ENCODE measurements at regions not wholly inside any gene's neighbourhood (a gene's known extent, or its start where the extent isn't known, plus 50 kb on each side); places are given as distances from the start of the nearest gene placed in this dataset.

DNA sequence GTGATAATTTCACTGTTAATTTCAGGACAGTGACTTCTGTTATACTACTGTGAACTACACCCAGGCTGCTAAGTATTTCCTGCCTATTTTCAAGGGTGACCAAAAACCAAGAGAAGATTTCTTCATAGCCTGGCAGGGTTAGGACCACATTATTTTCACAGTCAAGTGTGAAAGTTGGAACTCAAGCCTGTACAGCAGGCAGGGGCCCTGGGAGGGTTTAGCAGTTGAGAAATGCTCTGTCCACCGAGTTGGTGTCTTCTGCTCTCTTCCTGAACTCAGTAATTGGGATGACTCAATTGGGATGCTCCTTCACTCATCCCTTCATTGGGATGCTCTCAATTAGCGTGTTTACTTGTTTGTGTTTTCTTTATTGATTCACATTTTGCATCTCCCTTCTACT lies 347.3 kb upstream of the CDH11 start:
- no peak for DNase-seq

DNA sequence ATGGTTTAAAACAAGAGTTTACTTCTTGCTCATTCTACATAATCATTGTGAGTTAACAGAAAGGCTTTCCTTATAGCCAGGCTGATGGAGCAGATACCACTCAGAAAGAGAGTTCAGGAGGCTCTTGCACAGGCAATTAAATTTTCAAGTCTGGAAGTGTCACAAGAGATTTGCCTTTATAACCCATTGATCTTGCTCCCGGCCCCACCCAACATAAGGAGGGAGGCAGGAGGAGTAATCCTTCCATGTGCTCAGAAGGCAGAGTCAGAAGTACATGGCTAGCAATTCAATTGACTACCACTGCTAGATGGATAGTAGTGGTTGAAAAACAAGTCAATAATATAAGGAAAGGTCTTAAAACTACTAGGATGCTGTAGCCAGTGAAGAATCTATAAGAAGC lies 346.3 kb upstream of the CDH11 start:
- DNase-seq = no peak

DNA sequence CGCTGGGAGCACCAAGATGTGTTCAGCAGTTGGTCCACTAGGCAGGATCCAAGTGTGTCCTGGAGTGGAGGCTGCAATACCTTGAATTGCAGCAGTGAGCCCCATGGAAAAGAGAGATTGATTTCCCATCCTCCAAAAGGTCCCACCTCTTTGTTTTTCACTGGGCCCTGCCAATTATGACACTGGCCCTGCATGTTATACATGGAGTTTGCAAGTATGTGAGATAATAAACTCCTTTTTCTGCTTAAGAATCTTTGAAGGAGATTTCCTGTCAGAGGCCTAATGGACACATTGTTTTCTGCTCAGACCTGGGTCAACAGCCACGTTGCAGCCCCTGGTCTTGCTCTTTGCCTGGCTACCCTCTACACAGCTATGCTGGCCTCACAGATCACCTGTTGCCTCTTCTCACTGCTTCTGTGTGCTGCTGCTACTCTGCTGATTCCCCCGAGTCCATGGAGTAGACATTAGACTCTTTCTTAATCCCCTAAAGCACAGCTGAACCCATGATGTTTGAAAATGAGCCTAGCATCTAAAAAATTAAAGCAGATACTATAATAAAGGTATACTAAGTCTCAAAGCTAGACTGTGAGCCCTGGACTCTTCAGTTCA lies 341.9 kb upstream of the CDH11 start:
- no peak for DNase-seq

DNA sequence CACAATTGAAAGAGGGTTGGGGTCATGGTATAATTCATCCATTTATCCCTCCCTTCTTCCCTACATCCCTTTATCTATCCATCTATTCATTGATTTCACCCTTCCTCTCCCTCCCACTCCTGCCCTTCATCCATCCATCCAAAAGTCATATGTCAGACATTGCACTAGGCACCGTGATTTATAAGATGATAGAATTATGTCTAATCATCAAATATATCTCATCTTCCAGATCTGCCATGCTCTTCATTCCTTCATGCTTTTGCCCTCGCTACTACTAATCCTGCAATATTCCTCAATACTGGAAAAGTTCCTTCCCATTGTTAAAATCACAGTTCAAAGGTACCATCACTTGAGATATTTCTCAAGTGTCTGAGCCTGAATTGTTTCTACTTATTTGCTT lies 335.2 kb upstream of the CDH11 start:
- DNase-seq = no peak

DNA sequence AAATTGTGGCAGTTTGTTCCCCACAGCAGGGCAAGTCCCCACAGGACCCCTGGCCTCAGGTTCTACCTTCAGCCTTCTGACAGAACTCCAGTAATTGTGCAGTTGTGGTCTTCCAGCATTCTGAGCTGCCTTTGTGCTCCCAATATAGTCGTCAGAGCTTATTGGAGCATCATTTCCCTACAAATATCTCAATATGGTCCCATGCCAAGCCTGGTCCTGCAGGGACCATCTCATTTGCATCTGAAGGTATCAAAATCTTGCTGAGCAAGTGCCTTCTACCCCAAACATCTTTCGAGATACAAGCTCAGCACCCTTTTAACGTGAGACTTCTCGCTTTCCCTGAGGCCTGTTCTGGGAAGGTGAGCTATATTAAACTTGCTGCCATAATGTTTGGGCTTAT lies 333.9 kb upstream of the CDH11 start:
- DNase-seq = no peak

DNA sequence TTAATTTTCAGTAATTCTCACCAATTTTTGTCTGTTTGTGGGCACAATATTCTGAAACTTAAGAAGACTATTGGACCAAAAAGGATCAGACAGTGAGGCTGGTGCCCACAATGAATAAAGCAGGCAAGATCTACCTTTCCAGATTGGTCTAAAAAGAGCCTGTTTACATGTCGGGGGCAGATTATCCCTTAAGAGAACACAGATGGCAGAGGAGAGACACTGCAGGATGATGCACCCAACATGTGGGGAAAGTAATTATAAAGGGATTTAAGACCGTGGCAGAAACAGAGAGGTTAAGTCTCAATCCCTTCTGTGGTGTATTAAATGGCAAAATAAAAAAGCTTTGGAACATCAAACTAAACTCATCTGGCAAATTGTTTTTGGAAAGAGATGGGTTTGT lies 331.8 kb upstream of the CDH11 start:
- DNase-seq = no peak

DNA sequence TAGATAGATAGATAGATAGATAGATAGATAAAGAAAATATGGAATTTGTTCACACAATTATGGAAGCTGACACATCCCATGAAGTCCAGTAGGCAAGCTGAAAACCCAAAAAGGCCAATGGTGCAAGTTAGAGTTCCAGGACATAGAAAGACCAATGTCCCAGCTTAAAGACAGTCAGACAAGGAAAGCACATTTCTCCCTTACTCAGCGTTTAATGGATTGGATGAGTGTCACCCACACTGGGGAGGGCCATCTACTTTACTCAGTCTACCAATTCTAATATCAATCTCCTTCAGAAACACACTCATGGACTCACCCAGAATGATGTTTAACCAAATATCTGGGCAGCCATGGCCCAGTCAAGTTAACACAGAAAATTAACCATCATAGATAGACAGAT lies 327.7 kb upstream of the CDH11 start:
- no peak for DNase-seq

DNA sequence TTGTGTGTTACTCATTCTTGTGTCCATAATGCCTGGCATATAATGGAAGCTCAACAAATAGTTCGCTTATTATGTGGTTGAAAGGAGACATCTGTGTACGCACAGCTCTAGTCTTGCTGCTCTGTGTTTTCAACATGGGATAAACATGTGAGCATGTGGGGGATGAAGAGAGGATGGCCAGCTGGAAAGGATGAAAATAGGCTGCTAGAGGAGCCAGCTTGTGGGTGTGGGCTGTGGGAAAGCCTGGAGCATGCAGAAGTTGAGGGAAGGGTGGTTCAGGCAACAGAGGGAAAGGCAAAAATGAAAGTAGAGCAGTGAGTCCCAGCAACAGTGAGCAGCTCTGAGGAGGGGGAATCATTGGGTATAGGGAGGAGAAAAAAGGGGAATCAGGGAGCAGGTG lies 324.6 kb upstream of the CDH11 start:
- no peak for DNase-seq

DNA sequence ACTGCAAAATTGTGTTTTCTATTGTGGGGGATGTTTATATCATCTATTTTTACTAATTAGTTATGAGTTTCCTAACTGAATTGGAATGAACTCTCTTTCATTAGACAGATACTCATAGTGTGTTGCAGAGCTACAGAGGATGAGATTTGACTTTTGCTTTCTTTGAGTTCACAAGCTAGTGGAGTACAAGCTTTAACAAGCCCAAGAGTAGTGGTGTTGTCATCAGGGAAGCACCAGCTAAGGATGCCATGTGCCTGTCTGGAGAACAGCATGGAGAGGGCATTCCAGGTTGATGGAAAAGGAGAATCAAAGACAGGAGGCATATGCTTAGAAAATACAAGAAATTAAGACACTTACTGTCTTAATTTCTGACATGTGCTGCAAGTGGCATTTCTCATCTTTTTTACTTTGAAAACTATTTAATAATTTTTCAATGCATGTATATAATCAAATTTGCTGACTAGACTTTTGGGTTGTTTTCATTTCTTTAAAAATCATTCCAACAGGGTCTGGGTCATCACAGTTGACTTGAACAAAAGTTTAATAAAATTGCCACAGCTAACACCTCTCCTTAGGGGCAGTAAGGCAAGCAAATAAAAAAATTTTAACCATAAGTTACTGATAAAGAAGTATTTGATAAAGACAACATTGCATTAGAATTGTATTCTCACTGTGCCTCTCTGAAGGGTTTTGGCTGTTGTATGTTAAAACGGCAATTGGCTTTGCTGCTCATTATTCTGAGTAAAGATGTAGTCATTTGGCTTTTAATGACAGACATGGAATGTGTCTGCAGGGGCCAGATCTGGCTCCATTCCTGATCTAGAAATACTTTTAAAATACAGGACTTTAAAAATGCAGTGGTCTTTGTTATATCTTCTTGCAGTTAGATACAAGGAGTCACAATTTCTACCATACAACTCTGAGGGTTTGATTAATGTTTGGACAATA lies 323.7 kb upstream of the CDH11 start:
- DNase-seq = no peak

DNA sequence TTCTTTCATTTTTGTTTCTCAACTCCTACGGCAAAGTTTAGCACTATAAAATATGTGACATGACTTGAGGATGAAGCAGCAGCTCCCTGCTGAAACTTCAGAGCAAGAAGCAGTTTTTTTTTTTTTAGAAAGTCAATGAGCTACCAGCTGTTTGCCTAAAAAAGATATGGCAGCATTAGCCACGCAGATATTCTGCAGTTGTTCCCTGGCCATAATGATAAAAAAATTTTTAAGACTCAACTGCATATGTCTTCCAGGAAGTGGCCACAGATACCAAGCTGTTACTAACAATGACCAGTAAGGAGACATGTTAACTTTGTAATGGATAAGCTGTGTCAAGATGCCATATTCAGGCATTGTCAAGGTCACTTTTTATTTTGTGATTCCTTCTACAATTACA lies 319.6 kb upstream of the CDH11 start:
- DNase-seq = no peak

DNA sequence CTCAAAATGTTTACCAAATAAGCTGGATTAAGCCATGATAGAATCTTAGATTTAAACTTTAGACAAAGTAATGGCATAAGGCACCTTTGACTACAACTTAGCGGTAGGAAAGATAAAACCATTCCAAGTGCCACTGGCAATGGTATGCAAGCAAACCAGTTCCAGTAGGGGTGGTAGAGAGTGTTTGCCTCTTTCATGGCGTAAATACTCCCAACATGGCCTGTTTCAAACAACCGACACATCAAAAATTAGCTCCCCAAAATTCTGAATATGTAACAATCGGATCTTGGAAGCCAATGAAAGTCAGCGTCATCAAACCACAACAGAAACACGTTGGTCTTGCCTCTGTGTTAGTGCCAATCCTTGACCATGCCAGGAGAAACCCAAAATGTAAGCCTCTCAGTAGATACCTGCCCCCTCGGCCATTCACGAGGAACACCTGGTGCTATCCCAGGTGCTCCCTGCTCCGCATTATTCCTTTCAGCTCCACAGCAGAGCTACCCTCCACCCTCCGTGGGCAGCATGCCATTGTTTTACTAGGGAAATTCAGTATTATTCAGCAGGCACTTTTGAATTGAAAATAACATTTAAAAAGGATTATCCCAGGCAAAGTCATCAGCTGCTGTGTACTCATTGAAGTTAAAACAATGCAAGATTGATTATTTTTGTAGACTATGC lies 307.8 kb upstream of the CDH11 start:
- DNase-seq = no peak

DNA sequence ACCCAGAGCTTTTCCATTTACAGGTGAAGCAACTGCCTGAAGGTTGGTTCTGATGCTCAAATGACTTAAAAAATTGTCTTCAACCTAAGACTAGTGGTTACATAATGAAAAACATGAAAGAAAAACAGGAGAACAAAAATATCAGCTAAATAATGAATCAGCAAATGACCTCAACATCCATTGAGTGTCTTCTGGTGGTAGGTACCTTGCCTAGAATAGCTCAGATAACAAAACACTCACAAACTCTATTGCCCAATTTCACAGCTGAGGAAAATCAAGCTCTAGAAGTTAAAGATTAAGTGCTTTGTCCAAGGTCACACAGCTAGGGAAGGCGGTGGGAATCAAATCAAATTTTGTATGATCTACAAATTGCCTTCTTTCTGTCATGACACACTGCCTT lies 304.6 kb upstream of the CDH11 start:
- no peak for DNase-seq

DNA sequence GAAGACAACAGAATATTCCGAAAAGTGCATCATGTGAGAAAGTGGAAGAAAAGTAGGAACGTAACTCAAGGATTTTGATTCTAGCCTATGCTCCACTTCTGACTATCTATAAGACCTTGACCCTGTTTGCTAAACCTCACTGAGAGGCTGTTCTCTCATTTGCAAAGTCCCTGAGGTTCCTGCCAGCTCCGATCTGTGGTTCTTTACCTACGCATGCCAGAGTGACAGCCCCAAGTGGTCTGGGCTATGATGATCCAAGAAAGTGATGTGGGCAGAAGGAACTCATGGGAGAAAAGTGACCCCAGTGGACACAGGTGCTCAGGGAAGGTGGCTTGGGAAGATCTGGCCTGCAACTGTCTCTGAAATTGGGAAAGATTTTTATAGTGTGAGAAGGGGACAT lies 301.1 kb upstream of the CDH11 start:
- no peak for DNase-seq

DNA sequence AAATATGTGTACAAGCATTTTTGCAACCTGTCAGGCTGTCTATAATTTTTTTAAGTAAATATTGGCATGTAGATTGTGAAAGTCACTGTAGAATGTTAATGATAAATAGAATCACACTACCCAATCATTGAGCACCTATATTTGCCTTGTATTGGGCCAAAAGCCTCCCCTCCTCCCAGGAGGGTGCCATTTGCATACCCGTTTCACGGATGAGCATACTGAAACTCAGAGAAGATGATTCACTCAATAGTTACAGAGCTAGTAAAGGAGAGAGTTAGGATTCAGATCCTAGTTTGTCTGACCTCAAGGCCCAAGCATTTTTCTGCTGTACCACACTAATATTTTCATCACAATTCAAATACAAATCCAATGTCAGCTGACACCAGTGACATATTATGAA lies 299.7 kb upstream of the CDH11 start:
- no peak for DNase-seq

DNA sequence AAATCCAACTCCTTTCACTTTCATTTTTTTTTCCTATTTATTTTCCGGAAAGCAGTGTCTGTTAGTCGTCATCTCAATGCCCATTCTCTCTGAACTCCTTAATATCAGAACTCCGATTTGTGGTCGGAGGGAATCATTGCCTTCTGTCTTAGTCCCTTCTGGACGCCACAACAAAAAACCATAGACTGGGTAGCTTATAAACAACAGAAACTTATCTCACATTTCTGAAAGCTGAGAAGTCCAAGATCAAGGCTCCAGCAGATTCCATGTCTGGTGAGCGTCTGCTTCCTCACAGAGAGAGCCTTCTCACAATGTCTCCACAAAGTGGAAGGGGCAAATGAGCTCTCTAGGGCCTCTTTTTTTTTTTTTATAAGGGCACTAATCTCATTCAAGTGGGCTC lies 296.6 kb upstream of the CDH11 start:
- no peak for DNase-seq

DNA sequence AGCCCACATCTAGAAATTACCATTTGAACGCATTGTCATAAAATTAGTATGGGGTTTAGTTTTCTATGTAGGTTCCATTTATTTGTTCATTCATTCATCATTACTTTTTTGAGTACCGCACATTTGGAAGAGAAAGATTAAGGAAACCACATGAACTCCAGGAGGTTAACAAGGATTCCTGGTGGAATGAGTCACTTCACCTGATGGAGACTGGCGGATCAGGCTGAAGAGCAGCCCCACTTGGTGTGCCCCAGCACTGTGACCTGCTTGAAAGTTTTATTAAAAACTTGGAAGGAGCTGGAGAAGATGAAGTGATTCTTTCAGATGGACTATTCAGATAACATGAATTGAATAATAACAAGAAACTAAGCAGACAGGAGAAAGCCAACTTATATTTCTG lies 293.6 kb upstream of the CDH11 start:
- DNase-seq = no peak

DNA sequence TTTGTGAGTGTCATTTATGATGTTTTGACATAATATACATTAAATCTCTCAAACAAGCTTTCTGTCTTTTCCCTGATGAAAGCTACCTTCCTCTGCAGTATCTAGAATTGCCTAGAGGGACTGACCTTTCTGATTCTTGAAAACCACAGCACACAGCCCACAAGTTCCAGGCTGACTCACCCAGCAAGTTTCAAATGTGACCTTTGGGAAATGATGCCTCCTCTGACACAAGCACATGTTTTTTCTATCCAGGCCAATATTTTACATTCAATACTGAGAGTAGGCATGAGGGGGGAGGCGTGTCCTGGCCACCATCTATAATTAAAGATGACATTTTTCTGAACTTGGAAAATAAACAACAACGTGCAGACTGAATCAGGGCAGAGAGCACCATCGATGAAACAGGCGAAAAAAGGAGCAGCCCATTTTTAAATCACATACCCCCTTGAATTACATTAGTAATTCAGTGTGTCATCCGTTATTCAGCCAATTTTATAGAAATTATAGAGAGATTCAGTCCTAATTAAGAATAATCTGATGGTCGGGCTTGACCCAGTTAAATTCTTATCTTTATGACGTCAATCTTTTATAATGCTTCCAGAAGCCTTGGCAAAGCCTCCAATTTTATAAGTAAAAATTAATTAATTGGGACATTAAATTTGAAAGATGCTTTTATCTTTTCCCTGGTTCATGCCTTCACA lies 292.6 kb upstream of the CDH11 start:
- no peak for DNase-seq

DNA sequence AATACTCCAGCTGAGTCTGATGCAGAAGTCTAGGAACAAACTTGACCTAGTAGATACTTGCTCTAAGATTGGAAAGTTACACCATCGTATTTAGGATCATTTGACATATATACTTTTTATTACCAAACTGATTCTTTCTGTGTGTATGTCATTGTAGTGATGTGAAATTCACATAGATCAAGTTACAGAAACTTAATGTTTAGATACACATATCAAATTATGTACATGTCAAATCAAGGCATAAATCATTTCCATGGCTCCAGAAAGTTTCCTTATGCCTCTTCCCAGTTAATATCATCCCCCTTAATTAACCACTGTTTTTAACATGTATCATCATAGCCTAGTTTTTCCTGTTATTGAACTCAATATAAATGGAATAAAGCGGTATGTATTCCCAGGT lies 292.0 kb upstream of the CDH11 start:
- no peak for DNase-seq

DNA sequence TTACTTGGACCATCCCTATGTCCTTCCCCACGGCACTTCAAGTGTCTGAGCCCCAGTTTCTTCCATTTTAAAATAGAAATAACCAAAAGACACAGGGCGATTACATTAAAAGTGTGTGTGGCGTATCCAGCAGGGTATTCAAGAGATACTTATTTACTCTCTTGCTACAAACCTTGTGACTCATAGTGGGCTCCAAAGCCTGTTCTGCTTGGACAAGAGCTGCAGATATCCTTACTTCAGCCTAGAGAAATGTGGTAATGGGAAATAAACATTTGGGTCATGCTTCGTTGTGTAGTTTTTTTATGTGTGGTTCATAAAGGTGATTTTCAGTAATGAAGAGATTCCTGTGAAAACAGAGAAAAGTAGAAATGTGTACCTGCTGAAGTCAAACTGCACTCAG lies 288.9 kb upstream of the CDH11 start:
- no peak for DNase-seq

DNA sequence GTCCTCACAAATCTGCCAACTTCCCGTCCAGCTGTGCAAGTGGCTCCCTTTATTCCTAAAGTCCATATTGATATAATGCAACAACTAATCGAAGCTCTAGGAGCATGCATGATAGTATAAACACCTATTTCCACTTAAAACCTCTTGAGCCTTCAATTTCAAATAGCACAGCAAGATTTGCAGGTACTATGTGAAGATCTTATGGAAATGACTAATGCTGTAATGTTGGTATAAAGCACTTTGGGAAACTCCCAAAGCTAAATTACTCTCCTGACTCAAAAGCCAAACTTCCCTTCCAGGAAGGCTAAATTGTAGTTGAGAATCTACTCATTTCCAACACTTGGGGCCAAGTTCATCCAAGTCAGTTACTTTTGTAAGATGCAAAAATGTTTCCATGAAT lies 287.6 kb upstream of the CDH11 start:
- DNase-seq = no peak

DNA sequence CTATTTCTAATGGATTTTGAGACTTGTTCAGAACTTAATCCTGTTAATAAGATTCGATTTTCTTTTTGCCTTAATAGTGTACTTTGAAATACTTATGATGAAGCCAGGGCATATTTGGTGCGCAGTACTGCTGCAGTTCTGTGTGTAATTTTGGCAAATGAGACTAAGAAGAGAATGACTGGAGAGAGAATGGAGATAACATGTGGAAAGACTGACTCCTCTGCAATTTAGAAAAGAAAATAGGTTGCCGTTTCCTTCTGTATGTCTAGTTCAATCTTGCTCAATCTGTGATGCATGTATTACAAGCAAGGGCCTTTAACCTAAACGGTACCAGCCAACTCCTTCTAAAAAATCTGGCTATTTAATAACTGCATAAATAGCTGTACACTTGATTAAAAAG lies 285.1 kb upstream of the CDH11 start:
- no peak for DNase-seq

DNA sequence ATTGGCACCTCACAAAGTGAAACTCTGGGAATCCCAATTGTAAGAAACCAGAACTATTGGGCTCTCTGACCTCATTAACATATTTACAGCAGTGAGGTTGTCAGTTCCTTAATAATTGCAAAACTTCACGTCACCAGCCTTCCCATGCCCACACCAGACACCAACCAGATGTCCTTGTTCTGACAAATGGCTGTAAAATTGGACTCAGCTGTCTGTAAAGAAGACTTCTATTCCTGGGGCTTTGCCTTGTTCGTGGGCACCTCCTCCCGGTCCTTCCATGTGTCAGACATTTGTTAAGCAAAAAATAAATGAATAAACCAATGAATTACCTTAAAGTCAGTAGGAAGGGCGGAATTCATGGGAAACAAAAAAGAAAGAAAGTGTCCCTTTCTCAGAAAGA lies 284.3 kb upstream of the CDH11 start:
- DNase-seq = no peak

DNA sequence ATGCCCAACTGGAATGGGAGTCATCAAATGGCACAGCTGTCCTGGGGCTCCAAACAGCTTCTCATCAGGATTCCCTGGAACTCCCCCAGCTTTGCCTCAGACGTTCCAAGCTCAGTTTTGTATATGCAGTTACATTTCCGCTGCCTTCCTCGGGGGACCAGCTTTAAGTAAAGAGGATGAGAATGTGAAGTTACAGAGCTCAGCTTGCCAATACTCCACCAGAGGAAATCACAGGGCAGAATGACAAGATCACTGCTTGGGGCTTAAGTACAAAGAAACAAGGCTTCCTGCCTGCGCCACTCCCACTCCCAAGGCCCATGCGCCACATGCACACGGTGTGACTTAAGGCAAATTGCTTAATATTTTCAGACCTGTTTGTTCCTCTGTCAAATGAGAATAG lies 272.4 kb upstream of the CDH11 start:
- DNase-seq = no peak
